ENCODE measurements at regions not wholly inside any gene's neighbourhood (a gene's known extent, or its start where the extent isn't known, plus 50 kb on each side); places are given as distances from the start of the nearest gene placed in this dataset.
"Not testable (repeated sequence)": the region's sequence is repeated elsewhere in the genome, so short reads cannot be mapped to it uniquely, and the experiment has no call there.

DNA sequence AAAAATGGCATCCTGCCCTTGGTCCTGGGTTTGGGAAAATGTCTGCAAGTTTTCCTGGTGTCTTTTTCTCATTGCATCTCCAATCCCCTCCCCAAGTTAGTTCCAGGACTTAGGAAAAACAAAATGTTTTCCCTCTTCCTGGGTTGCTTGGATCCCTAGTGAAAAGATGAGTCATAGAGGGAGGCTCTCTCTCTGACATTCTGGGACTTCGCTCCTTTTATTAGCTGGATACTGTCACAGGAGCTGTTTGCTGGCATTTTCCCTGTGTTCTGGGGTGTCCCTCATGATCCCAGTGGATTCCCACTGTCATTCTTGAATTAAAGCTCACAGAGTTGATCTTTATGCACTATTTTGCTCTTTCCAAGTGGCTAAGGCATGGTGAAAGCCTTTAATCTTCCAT lies 316.4 kb upstream of the MBL2 start:
- DNase-seq (ENCODE audit: low read depth, low spot score): no peak

DNA sequence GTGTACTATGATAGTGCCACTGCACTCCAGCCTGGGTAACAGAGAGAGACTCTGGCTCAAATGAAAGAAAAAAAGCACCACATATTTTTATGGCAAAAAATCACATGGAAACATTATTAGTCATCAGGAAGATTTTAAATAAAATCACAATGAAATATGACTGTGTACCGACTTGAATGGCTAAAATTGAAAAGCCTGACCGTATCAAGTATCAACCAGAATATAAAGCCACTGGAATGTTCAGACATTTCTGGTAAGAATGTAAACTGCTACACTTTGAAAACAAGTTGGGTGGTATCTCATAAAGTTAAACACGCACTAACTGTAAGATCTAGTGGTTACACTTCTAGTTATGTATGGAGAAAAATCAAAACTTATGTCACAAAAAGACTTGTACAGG lies 306.7 kb upstream of the MBL2 start:
- DNase-seq (ENCODE audit: low read depth, low spot score): no peak

DNA sequence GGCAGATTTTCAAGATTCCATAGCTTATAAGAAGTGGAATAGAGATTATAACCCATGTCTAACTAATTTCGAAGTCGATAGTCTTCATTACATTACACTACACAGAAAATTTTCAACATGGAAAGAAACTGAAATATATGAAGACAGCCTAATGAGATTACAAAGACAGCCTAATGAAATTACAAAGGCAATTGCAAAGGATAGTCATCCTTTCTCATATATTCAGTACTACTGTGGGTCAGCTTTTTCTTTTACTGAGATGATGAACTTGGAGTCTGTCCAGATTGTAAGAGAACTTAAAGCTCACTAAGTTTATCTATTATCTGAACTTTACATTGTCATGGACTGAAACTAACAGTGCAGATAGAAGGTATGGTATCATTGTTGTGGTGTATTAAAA lies 304.4 kb upstream of the MBL2 start:
- no peak for DNase-seq (ENCODE audit: low read depth, low spot score)

DNA sequence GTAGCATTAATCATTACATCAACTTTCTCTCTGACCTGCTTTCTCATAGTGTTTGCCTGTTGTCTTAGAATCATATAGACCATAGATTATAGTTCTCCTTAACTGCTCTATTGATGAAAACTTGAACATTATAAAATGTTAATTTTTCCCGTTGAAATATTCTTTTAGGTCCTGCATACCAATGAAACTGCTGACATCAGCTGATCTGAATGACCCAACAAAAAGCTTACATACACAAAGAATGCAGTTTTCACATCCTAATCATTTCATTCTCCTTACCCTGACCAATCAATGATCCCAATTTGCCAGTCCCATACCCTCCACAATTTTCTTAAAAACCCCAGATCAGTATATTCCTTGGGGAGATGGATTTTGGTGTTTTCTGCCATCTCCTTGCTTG lies 302.9 kb upstream of the MBL2 start:
- no peak for DNase-seq (ENCODE audit: low read depth, low spot score)

DNA sequence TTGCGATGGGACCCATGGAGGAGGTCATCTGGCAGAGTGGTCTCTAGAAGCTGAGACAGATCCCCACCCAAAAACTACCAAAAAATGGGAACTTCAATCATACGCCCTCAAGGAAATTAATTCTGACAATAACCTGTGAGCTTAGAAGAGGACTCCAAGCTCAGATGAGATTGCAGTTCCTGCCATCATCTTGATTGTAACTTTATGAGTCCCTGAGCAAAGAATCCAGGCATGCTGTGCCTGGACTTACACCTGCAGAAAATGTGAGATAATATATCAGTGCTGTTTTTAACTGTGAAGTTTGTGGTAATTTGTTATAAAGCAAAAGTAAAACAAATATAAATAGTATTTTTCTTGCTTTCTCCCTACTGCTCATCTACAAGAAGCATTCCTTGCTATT lies 299.6 kb upstream of the MBL2 start:
- no peak for DNase-seq (ENCODE audit: low read depth, low spot score)

DNA sequence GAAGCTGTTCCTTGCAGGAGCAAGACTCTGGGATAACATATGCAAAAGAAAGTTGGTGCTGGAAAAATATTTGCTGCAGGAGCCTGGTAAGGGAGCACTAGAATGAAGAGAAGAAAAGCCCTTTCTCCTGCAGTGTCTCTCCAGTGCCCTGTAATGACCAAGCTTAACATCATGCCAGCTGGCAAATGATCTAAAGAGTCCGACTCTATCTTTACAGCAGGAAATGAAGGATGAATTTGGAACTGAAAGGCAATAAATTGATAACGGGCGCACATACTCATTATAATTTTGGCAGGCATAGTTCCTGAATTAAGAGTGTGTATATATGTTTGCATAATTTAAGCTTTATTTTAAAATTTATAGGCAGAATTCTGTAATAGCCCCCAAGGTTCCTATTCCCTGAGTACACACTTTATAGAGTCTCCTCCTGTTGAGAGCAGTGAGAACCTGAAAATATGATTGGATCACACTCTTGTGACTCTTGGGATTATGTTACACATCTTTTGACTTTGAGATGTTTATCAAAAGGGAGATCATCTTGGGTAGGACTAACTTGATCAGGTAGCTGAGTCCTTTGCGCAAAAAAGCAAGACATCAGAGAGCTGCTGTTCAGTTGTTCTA lies 299.0 kb upstream of the MBL2 start:
- DNase-seq (ENCODE audit: low read depth, low spot score): no peak

DNA sequence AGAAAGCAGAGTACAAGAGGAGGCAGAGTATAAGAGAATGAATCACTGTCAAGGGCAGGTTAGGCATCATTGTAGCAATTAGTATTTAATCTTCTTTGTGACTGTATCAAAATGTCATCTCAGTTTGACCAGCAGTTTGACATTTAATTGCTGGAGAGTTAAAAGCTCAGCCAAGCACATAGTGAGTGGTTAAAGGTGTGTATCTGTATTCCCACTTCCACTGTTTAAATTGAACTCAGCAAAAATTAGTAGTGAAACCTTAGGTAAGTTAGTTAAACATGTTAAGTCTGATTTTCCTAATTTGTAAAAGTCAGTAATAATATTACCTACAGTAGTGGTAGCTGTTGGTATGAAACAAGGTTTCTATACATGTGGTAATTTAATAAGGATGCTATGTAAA lies 296.4 kb upstream of the MBL2 start:
- no peak for DNase-seq (ENCODE audit: low read depth, low spot score)

DNA sequence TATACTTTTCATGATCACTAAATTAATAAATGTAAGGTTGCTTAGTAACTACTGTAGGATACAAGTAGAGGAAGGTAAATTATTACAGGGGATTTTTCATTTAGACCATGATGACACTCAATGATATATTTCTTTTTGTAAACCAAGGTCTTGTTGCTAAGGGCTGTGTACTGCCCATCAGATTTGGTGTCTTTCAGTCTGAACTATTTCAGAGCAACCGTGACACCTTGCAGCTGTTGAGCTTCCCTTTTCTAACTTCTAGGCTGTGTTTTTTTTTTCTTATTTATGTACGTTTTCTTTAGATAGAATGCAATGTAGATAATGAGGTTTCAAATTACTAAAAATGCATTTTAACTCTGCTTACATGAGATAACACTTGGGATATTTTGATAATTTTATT lies 292.0 kb upstream of the MBL2 start:
- no peak for DNase-seq (ENCODE audit: low read depth, low spot score)

- no peak for DNase-seq (ENCODE audit: low read depth, low spot score)
Observed at GRCh38 chr10:53063805-53064204, 291.2 kb upstream of the MBL2 start.

DNA sequence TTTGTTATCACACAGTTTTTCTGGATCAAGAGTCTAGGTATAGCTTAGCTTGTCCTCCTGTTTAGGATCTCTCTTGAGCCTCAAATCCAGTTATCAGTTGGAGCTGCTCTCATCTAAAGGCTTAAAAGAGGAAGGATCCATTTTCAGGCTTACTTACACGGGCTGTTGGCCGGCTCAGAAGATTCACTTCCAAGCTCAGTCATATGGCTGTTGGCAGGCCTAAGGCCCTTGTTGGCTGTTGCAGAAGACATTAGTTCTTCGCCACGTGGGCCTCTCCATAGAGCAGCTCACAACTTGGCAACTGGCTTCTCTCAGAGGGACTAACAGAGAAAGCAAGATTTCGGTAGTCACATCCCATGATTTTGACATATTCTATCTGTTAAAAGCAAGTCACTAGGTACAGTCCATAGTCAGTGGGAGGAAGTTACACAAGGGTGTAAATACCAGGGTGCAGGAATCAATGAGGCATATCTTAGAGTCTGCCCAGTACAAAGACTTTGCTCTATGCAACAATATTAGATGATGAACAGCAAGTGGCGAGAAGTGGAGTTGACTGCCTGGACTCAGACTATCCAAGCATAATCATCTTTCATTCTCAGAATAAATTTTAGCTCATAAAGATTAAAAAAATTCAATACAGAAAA lies 280.1 kb upstream of the MBL2 start:
- no peak for DNase-seq (ENCODE audit: low read depth, low spot score)

- no peak for DNase-seq (ENCODE audit: low read depth, low spot score)
Observed at GRCh38 chr10:53045315-53045714, 272.7 kb upstream of the MBL2 start.

GRCh38 chr10:53035823-53036222 lies 263.2 kb upstream of the MBL2 start:
- not testable (repeated sequence) for DNase-seq (ENCODE audit: low read depth, low spot score)

- no peak for DNase-seq (ENCODE audit: low read depth, low spot score)
Observed at GRCh38 chr10:53033396-53033795, 260.8 kb upstream of the MBL2 start.

GRCh38 chr10:53029872-53030849 lies 257.6 kb upstream of the MBL2 start:
- DNase-seq (ENCODE audit: low read depth, low spot score): peak; percentile 61

GRCh38 chr10:53029449-53029848 lies 256.9 kb upstream of the MBL2 start:
- no peak for DNase-seq (ENCODE audit: low read depth, low spot score)

DNA sequence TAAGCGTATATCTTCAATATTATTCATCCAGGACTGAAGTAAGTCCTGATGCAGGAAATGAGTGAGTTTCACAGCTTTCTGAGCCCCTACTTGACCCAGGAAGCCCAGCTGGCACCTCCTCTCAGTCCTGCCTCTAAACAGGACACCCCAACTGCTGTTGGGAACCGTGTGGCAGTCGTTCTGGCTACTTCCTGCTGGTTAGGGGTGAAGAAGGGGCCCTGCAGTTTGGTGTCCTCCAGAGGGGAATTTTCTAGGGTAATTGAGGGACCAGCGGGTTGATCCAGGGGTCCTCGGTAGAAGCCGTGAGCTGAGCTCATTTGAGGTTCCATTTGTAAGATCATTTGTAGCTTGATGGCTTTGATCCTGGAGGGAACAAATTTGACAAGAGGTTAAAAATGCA lies 253.2 kb upstream of the MBL2 start:
- DNase-seq (ENCODE audit: low read depth, low spot score): not testable (repeated sequence)

DNA sequence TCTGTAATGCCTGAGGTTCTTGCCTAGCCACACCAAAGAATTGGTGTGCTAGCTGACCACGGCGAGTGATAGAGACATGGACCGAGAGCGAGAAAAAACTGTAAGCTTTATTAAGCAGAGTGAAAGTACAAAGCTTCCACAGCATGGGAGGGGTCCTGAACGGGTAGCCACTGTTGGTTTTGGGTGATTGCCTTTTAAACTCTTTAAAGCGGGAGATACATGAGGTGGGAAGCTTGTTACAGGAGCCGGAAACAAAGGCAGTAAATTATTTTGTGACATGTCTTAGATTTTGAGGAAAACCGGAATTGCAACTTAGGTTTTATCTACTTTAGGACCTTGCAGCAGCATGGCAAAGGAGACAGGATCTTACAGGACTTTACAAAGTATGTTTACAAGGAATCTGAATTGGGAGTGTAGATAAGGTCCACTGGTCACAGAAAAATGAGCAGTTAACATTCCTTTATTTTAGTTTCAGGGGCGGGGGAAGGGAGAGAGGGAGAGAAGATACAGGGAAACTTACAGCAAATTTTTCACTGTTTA lies 252.7 kb upstream of the MBL2 start:
- peak; percentile 66 for DNase-seq (ENCODE audit: low read depth, low spot score)

GRCh38 chr10:53023411-53023810 lies 250.8 kb upstream of the MBL2 start:
- DNase-seq (ENCODE audit: low read depth, low spot score): peak; percentile 50

- peak; percentile 34 for DNase-seq (ENCODE audit: low read depth, low spot score)
Observed at GRCh38 chr10:53022611-53023088, 250.1 kb upstream of the MBL2 start.

GRCh38 chr10:53013201-53013810 lies 240.7 kb upstream of the MBL2 start:
- no peak for DNase-seq (ENCODE audit: low read depth, low spot score)

Measured in ELF-1 (cell line).